ENCODE measurements at regions not wholly inside any gene's neighbourhood (a gene's known extent, or its start where the extent isn't known, plus 50 kb on each side); places are given as distances from the start of the nearest gene placed in this dataset.
"Not testable (repeated sequence)": the region's sequence is repeated elsewhere in the genome, so short reads cannot be mapped to it uniquely, and the experiment has no call there.

DNA sequence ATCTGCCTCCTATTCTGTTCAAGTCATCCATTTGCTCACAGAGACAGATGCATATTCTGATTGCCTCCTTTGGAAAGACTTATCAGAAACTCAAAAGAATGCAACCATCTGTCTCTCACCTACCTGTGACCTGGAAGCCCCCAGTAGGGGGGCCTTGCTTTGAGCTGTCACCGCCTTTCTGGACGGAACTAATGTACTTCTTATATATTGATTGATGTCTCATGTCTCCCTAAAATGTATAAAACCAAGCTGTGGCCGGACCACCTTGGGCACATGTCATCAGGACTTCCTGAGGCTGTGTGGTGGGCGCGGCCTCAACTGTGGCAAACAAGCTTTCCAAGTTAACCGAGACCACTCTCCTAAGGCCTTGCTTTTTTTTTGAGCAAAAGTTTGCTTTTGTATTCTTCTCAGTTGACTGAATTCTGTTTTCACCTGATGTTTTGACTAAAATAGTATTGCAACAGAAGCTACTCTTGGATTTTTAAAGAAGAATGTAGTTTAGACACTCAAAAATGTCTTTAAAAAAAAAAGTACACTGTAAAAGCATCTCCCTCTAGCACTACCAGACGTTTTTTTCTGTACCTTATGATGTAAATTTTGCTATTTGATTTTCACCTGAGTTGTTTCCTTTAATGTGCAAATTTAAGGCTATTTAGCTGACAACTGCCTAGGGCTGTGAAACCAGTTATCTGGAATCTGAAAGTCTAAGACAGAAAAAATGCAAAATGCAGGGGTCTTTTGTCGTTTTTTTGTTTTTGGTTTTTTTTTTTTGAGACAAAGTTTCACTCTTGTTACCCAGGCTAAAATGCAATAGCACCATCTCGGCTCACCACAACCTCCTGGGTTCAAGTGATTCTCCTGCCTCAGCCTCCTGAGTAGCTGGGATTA is 298.8 kb upstream of the SGCG start:
- not testable (repeated sequence) for TF ChIP-seq CTCF, EP300, POLR2A (IDR thresholded peaks at IDR 0.05)

Measured in gastroesophageal sphincter (tissue), 3 donors.